ENCODE measurements at regions not wholly inside any gene's neighbourhood (a gene's known extent, or its start where the extent isn't known, plus 50 kb on each side); places are given as distances from the start of the nearest gene placed in this dataset.

GRCh38 chr11:92386577-92386976 lies 162.0 kb downstream of the FAT3 start:
- TF ChIP-seq CTCF (IDR thresholded peaks at IDR 0.05; ENCODE audit: insufficient read depth, low read length, poor library complexity, severe bottlenecking) (no peak), EZH2phosphoT487 (conservative IDR thresholded peaks at IDR 0.05; ENCODE audit: low read length) (no peak)

Measured in SU-DHL-6 (cell line).